ENCODE measurements at regions not wholly inside any gene's neighbourhood (a gene's known extent, or its start where the extent isn't known, plus 50 kb on each side); places are given as distances from the start of the nearest gene placed in this dataset.

DNA sequence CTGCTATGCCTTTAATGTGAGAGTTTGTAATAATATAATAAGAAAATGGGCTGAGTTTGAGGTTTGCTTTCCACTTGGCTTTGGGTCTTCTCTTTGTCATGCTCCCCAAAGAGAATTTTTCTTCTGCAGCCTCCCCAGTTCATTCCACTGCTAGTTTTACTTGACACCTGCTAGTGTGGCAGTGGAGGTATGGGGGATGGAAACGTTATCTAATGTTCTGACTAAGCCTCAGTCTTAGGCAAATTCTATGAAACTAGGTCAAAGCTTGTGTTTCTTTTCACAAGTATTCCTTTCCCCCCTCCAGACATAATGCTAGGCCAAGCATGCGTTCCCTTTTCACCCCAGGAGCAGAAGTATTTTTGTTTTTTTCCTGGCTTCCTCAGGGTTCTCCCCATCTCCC lies 67.5 kb downstream of the PPP1R2C start:
- TF ChIP-seq, protein P1, sequence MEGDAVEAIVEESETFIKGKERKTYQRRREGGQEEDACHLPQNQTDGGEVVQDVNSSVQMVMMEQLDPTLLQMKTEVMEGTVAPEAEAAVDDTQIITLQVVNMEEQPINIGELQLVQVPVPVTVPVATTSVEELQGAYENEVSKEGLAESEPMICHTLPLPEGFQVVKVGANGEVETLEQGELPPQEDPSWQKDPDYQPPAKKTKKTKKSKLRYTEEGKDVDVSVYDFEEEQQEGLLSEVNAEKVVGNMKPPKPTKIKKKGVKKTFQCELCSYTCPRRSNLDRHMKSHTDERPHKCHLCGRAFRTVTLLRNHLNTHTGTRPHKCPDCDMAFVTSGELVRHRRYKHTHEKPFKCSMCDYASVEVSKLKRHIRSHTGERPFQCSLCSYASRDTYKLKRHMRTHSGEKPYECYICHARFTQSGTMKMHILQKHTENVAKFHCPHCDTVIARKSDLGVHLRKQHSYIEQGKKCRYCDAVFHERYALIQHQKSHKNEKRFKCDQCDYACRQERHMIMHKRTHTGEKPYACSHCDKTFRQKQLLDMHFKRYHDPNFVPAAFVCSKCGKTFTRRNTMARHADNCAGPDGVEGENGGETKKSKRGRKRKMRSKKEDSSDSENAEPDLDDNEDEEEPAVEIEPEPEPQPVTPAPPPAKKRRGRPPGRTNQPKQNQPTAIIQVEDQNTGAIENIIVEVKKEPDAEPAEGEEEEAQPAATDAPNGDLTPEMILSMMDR (IDR thresholded peaks at IDR 0.05; ENCODE audit: borderline replicate concordance, extremely low read depth, low read length, poor library complexity, severe bottlenecking), result no peak
- TF ChIP-seq EZH2 (IDR thresholded peaks at IDR 0.05; ENCODE audit: borderline replicate concordance, low read depth, low read length, severe bottlenecking), result no peak
